IMR-90 (cell line): ENCODE measurements at regions not wholly inside any gene's neighbourhood (a gene's known extent, or its start where the extent isn't known, plus 50 kb on each side); places are given as distances from the start of the nearest gene placed in this dataset.

ENCODE experiments used
- CEBPB ChIP-seq: IDR thresholded peaks from 2 replicates; pipeline ENCODE4 v1.6.1; 2012; ENCODE audit warnings: low read depth, low read length, improper control_type of control experiment
- CHD1 ChIP-seq: IDR thresholded peaks from 2 replicates; pipeline ENCODE4 v1.6.1; 2012; ENCODE audit warnings: low read depth, low read length, improper control_type of control experiment
- CTCF ChIP-seq: conservative IDR thresholded peaks from 2 replicates; pipeline ENCODE4 v1.5.1; 2012; ENCODE audit warnings: mild to moderate bottlenecking, low read depth, low read length, improper control_type of control experiment
- FOS ChIP-seq: fragments of 150-350 bp; IDR thresholded peaks from 2 replicates; pipeline ENCODE4 v1.6.1; 2016; ENCODE audit warnings: low read depth, low read length
- MAFK ChIP-seq: IDR thresholded peaks from 2 replicates; pipeline ENCODE4 v1.6.1; 2012; ENCODE audit warnings: low read depth, low read length, improper control_type of control experiment
- MXI1 ChIP-seq: IDR thresholded peaks from 2 replicates; pipeline ENCODE4 v1.6.1; 2012; ENCODE audit warnings: low read depth, mild to moderate bottlenecking, low read length, moderate library complexity, borderline replicate concordance
- NFE2L2 ChIP-seq: fragments of 150-350 bp; IDR thresholded peaks from 2 replicates; pipeline ENCODE4 v1.6.1; 2016; ENCODE audit warnings: low read depth, mild to moderate bottlenecking, low read length
- POLR2A ChIP-seq: IDR thresholded peaks from 2 replicates; pipeline ENCODE4 v1.6.1; 2012; ENCODE audit warnings: mild to moderate bottlenecking, low read depth, low read length
- RAD21 ChIP-seq: IDR thresholded peaks from 2 replicates; pipeline ENCODE4 v1.6.1; 2012; ENCODE audit warnings: low read length, improper control_type of control experiment
- RCOR1 ChIP-seq: IDR thresholded peaks from 2 replicates; pipeline ENCODE4 v1.6.1; 2012; ENCODE audit warnings: mild to moderate bottlenecking, low read length, improper control_type of control experiment; ENCODE audit not compliant: insufficient replicate concordance
- RFX5 ChIP-seq: IDR thresholded peaks from 2 replicates; pipeline ENCODE4 v1.8.0; 2012; ENCODE audit warnings: low read depth, mild to moderate bottlenecking, low read length, moderate library complexity
- SMC3 ChIP-seq: fragments of 150-350 bp; IDR thresholded peaks from 2 replicates; pipeline ENCODE4 v1.6.1; 2016; ENCODE audit warnings: low read depth, mild to moderate bottlenecking, antibody characterized with exemption, low read length, moderate library complexity

- TF ChIP-seq CTCF: no peak
- no peak for TF ChIP-seq POLR2A
- TF ChIP-seq MAFK: no peak
- no peak for TF ChIP-seq NFE2L2
- no peak for TF ChIP-seq RAD21
- TF ChIP-seq SMC3: no peak
- no peak for TF ChIP-seq MXI1
- no peak for TF ChIP-seq FOS
- no peak for TF ChIP-seq CEBPB
- no peak for TF ChIP-seq CHD1
- TF ChIP-seq RCOR1: no peak
- TF ChIP-seq RFX5: no peak
Measured at GRCh38 chr5:87627363-87627762, 214.6 kb upstream of the CCNH start.
